Kidney (tissue), 13 donors: ENCODE measurements at regions not wholly inside any gene's neighbourhood (a gene's known extent, or its start where the extent isn't known, plus 50 kb on each side); places are given as distances from the start of the nearest gene placed in this dataset.

Source experiments
- DNase-seq, 5 donors: peaks; one replicate each; pipeline ENCODE4 v3.0.0-alpha.2; 2013 to 2020
- FAIRE-seq: peaks from 2 replicates; lab custom pipeline; 2012; peaks lifted over from hg19 to GRCh38; lab: Jason Lieb, UNC
- H3K27ac ChIP-seq, 2 donors: one replicate each; pipeline ENCODE4 v1.7.0; 2013; ENCODE audit warnings: low read depth in 2 of 2, low read length in 2 of 2, inconsistent platforms in 1 of 2
- H3K27me3 ChIP-seq: one replicate; pipeline ENCODE4 v1.7.1; 2013; ENCODE audit warnings: low read length, inconsistent platforms; ENCODE audit not compliant: control insufficient read depth, insufficient read depth
- H3K36me3 ChIP-seq, 3 donors: one replicate each; pipeline versions ENCODE4 v1.7.0 to v1.7.1; 2013; ENCODE audit warnings: low read length in 3 of 3, control low read depth in 1 of 3, inconsistent platforms in 1 of 3; ENCODE audit not compliant: insufficient read depth in 3 of 3, control insufficient read depth in 2 of 3
- H3K4me1 ChIP-seq, 3 donors: one replicate each; pipeline versions ENCODE4 v1.7.0 to v1.7.1; 2013; ENCODE audit warnings: low read length in 3 of 3, inconsistent platforms in 1 of 3, low read depth in 1 of 3; ENCODE audit not compliant: control insufficient read depth in 2 of 3, insufficient read depth in 2 of 3
- H3K4me3 ChIP-seq, 3 donors: one replicate each; pipeline versions ENCODE4 v1.7.0 to v1.8.1; 2013; ENCODE audit warnings: low read length in 3 of 3, control low read depth in 1 of 3, inconsistent platforms in 1 of 3
- H3K9ac ChIP-seq, 3 donors: one replicate each; pipeline versions ENCODE4 v1.7.0 to v1.7.1; 2013; ENCODE audit warnings: low read length in 3 of 3, control low read depth in 1 of 3, inconsistent platforms in 1 of 3
- H3K9me3 ChIP-seq, 3 donors: one replicate each; pipeline versions ENCODE4 v1.7.0 to v1.7.1; 2013; ENCODE audit warnings: low read length in 3 of 3, control low read depth in 1 of 3, inconsistent platforms in 1 of 3; ENCODE audit not compliant: control insufficient read depth in 2 of 3, insufficient read depth in 1 of 3
- CTCF ChIP-seq: IDR thresholded peaks from 3 replicates; pipeline ENCODE4 v1.5.1; 2012; ENCODE audit warnings: mild to moderate bottlenecking, moderate library complexity, borderline replicate concordance; ENCODE audit not compliant: insufficient read depth; ENCODE audit errors: extremely low read depth
- intact Hi-C: fragments of 100-400 bp; cut with DNase I; formaldehyde crosslinking; loops from one replicate; pipeline ENCODE4 v1.11.1; 2022
- donor health status: control.
- donor health status: control.
- donor health status: control.
- donor health status: control.
- donor health status: control.
- donor health status: DM: yes; HTN: yes; CAD: no.
- donor health status: Normal renal cell carcinoma (clear cell type).

DNA sequence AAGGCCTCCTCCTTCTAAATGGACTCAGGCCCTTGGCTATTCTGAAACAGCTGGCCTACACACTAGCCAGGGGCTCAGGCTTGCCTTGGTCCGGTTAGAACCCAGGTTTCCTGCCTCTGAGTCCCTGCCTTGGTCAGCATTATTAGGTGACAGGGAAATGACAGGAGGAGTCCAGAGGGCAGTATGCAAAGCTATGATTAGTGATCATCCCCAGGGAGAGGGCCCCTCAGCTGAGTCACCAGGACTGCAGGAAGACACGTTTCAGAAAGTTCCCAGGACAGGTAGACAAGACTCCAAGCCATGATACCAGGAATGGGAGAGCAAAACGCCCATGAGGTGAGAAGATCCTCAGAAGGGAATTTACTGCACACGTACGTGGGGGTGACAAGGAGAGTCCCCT lies 301.1 kb upstream of the COBL start:
- H3K9ac ChIP-seq, result no peak overlapping the region
- intact Hi-C loops, result no loop called here
- H3K4me1 ChIP-seq, result no peaks in the 10 kb centered on the region
- DNase-seq (no peak), FAIRE-seq (no peak)
- H3K36me3 ChIP-seq, result no peaks in the 10 kb centered on the region
- no peak for TF ChIP-seq CTCF
- H3K27ac ChIP-seq, result no peak overlapping the region
- no peaks in the 10 kb centered on the region for H3K27me3 ChIP-seq
- H3K9me3 ChIP-seq, result no peaks in the 10 kb centered on the region
- no peak overlapping the region for H3K4me3 ChIP-seq

DNA sequence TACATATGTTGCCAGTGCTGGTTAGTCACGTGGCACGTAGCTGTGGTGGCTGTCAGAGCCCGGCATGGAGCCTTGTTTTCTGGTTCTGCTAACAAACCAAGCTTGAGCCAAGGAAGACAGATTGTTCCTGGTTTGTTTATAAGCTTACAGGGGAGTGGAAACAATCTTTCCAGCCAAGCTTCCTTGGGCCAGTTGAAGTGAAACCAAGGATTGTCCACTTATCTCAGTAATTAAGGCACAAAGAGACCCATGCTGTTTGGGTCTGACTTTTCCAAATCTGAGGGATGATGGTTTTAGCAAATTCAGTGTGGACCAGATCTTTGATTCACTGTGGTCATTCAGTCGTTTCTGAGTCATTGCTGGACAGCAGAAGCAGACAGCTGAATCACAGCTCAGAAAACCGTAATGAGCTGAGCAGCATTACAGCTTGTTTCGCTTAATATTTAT lies 297.3 kb upstream of the COBL start:
- TF ChIP-seq CTCF, result no peak
- no peaks in the 10 kb centered on the region for H3K4me1 ChIP-seq
- H3K9ac ChIP-seq, result no peak overlapping the region
- H3K9me3 ChIP-seq, result no peaks in the 10 kb centered on the region
- no peak for DNase-seq
- H3K4me3 ChIP-seq, result no peak overlapping the region
- no peak overlapping the region for H3K27ac ChIP-seq
- FAIRE-seq, result no peak
- no peaks in the 10 kb centered on the region for H3K27me3 ChIP-seq
- intact Hi-C loops, result no loop called here
- H3K36me3 ChIP-seq, result no peaks in the 10 kb centered on the region

DNA sequence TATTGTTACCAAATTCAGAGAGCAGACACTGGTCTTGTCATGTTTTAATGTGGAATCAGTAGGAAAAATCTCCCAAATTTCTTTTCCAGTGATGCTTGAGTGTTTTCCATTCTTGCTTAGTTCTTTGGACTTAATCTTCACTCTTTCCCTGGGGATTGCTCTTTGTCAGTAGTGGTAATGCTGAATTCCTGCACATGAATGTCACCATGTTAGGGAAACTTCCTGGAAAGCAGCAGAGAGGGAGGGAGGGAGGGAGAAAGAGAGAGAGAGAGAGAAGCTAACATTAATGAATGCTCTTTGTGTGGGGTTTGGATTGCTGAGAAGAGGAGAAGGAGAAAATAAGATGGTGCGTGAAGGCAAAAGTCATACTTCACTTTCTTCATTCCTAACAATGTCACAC lies 295.3 kb upstream of the COBL start:
- Histone ChIP-seq H3K9me3 (no peaks in the 10 kb centered on the region), H3K4me1 (no peaks in the 10 kb centered on the region), H3K27me3 (no peaks in the 10 kb centered on the region), H3K9ac (no peak overlapping the region), H3K27ac (no peak overlapping the region), H3K36me3 (no peaks in the 10 kb centered on the region), H3K4me3 (no peak overlapping the region)
- FAIRE-seq (no peak), DNase-seq (peak in 1 of 5 donors; percentile 9)
- no peak for TF ChIP-seq CTCF
- intact Hi-C loops, result no loop called here

- no peak overlapping the region for H3K9ac ChIP-seq
- H3K27me3 ChIP-seq, result no peaks in the 10 kb centered on the region
- DNase-seq (no peak), FAIRE-seq (no peak)
- no peaks in the 10 kb centered on the region for H3K4me1 ChIP-seq
- intact Hi-C loops, result no loop called here
- no peak for TF ChIP-seq CTCF
- H3K4me3 ChIP-seq, result no peak overlapping the region
- H3K9me3 ChIP-seq, result no peaks in the 10 kb centered on the region
- no peak overlapping the region for H3K27ac ChIP-seq
- no peaks in the 10 kb centered on the region for H3K36me3 ChIP-seq
Observed at GRCh38 chr7:51607447-51607846, 290.8 kb upstream of the COBL start.
